ENCODE measurements at regions not wholly inside any gene's neighbourhood (a gene's known extent, or its start where the extent isn't known, plus 50 kb on each side); places are given as distances from the start of the nearest gene placed in this dataset.

- DNase-seq = no peak
Measured at GRCh38 chr5:86011937-86012336, 605.8 kb upstream of the COX7C start.

GRCh38 chr5:86029308-86029707, 588.4 kb upstream of the COX7C start:
- no peak for DNase-seq

GRCh38 chr5:86030753-86031152, 587.0 kb upstream of the COX7C start:
- DNase-seq = no peak

DNA sequence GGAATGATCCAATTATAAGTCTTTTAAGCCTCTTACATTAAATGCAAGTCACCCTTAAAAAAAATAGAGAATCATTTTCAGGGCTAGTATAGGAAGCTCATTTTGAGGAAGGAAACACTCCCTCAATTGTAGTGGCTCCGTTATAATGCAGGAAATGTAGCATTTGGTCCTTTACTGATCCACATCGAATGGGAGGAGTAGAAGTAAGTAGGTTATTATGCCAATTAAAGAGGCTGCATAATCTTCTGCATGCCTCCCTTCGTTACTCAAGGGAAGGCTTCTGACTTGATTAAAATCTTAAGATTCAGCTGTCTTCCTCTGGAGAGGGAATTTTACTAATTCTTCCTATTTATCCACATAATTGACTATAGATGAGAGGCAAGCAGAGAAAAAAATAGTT, 579.2 kb upstream of the COX7C start:
- no peak for DNase-seq

- no peak for DNase-seq
Measured at GRCh38 chr5:86039351-86039750, 578.4 kb upstream of the COX7C start.

DNA sequence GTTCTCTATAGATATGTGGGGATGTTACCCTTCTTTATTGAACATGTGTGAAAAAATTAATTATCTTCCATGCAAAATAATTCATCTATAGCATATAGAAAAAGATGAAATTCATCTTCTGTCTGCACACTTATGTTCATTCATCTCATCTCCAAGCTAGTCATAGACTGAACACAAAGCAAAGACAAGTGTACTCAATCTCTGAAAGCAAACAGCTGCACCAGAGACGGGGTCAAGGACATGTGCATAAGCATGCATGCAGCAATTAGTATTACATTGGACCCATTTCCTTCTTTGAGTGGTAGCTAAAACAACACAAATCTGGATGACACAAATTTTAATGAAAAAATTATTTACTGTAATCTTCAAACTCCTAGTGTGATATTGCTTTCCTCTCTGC, 547.0 kb upstream of the COX7C start:
- DNase-seq = no peak

GRCh38 chr5:86074297-86074696, 543.4 kb upstream of the COX7C start:
- no peak for DNase-seq

DNA sequence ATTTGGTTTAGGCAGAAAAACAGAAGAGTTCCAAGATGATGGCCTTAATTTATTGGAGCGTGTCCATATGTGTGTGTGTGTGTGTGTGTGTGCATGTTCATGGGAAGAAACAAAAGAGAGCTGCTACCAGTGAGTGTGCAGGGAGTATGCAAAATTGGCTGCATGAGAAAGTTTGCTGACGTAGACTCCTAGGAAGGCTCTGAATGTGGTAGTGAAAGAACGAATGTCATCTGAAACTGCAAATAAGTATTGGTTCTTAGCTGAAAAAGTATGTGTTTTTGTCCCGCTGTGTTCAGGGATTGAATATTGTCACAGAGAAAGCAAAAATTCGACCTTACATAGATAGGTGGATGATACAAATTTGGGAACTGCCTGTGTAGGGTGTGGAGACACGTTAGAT, 542.6 kb upstream of the COX7C start:
- no peak for DNase-seq

GRCh38 chr5:86095092-86095491, 522.6 kb upstream of the COX7C start:
- no peak for DNase-seq

DNA sequence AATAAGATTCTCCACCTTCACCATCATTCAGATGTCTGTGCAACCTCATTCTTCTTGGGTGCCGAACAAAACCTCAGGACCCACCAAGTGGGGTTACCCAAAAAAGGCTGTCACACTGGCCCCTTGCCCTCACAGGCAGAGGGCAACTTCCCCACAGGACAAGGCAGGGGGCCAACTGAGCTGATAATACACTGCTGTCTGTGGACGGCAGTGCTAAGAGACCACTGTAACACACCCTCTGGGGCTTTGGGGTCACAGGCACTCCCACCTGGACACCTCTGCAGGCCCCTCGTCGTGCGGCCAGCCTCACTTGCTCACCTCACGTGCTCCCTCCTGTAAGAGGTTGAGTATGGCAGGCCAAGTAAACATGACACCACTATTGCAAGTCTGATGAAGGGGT, 515.8 kb upstream of the COX7C start:
- DNase-seq = no peak

DNA sequence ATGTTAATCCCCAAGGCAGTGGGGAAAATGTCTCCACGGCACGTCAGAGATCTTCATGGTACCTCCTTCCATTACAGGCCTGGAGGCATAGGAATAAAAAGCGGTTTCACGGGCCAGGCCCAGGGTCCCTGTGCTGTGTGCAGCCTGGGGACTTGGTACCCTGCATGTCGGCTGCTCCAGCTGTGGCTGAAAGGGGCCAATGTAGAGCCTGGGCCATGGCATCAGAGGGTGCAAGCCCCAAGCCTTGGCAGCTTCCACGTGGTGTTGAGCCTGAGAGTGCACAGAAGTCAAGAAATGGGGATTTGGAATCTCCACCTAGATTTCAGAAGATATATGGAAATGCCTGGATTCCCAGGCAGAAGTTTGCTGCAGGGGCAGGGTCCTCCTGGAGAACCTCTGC, 508.9 kb upstream of the COX7C start:
- DNase-seq = no peak

GRCh38 chr5:86112249-86112648, 505.5 kb upstream of the COX7C start:
- no peak for DNase-seq

GRCh38 chr5:86115164-86115563, 502.6 kb upstream of the COX7C start:
- no peak for DNase-seq

DNA sequence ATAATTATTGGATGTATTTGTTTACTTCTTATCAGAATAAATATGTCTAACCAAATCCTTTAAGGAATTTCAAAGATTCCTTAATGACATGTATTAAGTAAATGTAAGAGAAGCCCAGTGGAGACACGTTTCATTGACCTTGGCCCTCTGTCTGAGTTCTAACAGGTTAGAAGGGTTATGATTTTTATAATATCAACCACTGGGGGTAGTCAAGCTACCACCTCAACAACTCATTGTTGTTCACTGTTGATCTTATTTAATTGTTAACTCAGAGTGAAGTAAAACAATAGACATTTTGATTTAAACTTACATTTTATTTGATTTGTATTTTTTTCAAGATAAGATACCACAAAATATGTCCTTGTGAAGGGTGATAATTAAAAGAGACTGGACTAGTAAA, 499.2 kb upstream of the COX7C start:
- no peak for DNase-seq

DNA sequence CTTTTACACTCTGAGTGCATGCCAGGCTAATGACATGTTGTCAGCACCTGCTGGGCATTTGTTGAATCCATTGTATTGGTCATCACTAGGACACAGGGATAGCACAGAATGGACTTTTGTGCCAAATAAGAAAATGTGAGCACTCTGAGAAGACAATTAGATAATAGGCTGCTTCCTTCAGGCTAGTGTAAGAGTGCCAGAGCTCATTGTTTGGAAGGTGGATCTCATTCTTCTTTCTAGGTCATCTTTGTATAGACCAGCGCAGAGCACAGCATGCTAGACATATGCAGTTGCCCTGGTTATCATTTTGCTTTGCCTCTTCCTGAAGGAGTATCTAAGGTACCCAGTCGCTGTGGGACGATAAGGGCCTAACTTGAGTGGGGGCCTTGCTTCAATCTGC, 493.4 kb upstream of the COX7C start:
- no peak for DNase-seq

GRCh38 chr5:86125731-86126601, 491.8 kb upstream of the COX7C start:
- DNase-seq = no peak

- DNase-seq = peak; percentile 31 to 35
Measured at GRCh38 chr5:86127696-86128095, 490.0 kb upstream of the COX7C start.

- DNase-seq = no peak
Measured at GRCh38 chr5:86129009-86129408, 488.7 kb upstream of the COX7C start.

- DNase-seq = no peak
Measured at GRCh38 chr5:86137297-86137696, 480.4 kb upstream of the COX7C start.

GRCh38 chr5:86143837-86144236, 473.9 kb upstream of the COX7C start:
- no peak for DNase-seq

GRCh38 chr5:86152988-86153560, 464.7 kb upstream of the COX7C start:
- DNase-seq = no peak

DNA sequence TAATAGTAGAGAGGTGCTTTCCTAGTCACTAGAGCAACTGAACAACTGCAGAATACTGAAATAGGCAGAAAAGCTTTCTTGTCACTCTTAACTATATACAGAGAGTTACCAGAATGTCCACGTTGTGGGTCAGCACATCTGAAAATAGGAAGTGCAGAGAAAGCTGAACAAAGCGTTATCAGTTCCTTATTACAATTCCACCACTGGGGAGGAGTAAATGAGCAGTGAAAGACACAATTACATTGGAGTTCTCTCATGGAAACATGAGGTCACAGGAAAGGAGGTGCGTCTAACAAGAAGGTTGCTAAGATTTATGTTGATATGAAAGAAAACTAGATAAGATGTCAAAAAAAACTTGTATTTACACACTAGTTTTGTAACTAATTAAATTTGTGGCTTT, 461.9 kb upstream of the COX7C start:
- no peak for DNase-seq

DNA sequence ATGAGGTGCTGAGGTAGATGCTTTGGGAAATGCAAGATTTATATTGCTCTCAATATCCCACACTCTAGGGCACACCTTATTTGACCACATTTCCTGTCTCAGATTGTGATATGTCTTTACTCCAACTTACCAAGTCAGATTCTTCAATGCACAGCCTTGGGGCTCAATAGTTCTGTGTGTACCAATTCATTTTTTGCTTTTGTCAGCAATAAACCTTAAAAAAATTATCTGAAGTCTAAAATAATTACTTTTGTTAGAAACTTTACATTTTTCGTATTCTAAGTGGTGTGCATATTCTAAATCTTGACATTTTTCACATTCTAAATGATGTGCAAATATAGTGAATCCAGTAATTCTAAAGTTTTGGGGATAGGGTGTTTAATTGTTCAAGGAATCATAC, 447.5 kb upstream of the COX7C start:
- no peak for DNase-seq

DNA sequence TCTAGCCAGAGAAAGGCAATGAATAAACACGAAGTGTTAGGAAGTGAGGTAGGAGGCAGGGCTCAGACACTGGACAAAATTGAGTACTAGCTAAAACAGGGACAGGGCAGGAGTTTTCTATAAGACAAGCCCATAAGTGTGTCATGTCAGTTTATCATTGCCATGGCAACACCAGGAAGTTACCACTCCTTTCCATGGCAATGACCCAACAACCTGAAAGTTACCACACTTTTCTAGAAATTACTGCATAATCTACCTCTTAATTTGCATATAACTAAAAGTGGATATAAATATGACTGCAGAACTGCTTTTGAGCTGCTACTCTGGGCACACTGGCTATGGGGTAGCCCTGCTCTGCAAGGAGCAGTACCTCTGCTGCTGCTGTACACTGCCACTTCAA, 442.5 kb upstream of the COX7C start:
- no peak for DNase-seq
